PC-3 (cell line): ENCODE measurements at regions not wholly inside any gene's neighbourhood (a gene's known extent, or its start where the extent isn't known, plus 50 kb on each side); places are given as distances from the start of the nearest gene placed in this dataset.

ENCODE experiments used
- ATAC-seq: fragments of 200-7000 bp; cut with Tn5 transposase; 2 replicates; pipeline ENCODE4 v1.9.1; 2020; ENCODE audit warnings: mild to moderate bottlenecking, moderate library complexity
- BruUV-seq: library from RNA; stranded (reverse); fragments of 400-500 nt; replicated peaks from 2 replicates; lab custom pipeline; 2021; lab: Mats Ljungman, UMichigan
- CTCF ChIA-PET: fragments of 300-600 bp; sonication (Branson Sonifier 250); formaldehyde crosslinking; loops from one replicate; lab custom pipeline; 2022; ENCODE audit warnings: antibody characterized with exemption; lab: Charles Lee
- POLR2A ChIA-PET: fragments of 300-600 bp; sonication (Branson Sonifier 250); formaldehyde crosslinking; loops from one replicate; lab custom pipeline; 2022; ENCODE audit warnings: antibody characterized with exemption; ENCODE audit not compliant: unreplicated experiment; lab: Charles Lee
- DNase-seq: peaks from one replicate; pipeline ENCODE4 v3.0.0-alpha.2; 2015
- H2AFZ ChIP-seq: fragments of 300-600 bp; sonication (generic); 2 replicates; pipeline ENCODE4 v1.6.0; 2016; ENCODE audit warnings: antibody characterized with exemption, low read length
- H3F3A ChIP-seq: fragments of 300-600 bp; sonication (generic); one replicate; pipeline ENCODE4 v1.6.0; 2017; ENCODE audit warnings: antibody characterized with exemption, low read length, control low read depth, mild to moderate bottlenecking; ENCODE audit not compliant: unreplicated experiment
- H3K27ac ChIP-seq: fragments of 300-600 bp; sonication (generic); 2 replicates; pipeline ENCODE4 v1.5.1; 2016; ENCODE audit warnings: mild to moderate bottlenecking, low read length
- H3K27me3 ChIP-seq: fragments of 300-600 bp; sonication (generic); 2 replicates; pipeline ENCODE4 v1.6.1; 2016; ENCODE audit warnings: low read length, mixed read lengths
- H3K36me3 ChIP-seq: fragments of 300-600 bp; sonication (generic); 2 replicates; pipeline ENCODE4 v1.6.1; 2016; ENCODE audit warnings: low read depth, mixed run types, low read length, mixed read lengths
- H3K4me1 ChIP-seq: fragments of 300-600 bp; sonication (generic); 2 replicates; pipeline ENCODE4 v1.5.1; 2016; ENCODE audit warnings: low read length; ENCODE audit not compliant: insufficient read depth
- H3K4me2 ChIP-seq: fragments of 300-600 bp; sonication (generic); 2 replicates; pipeline ENCODE4 v1.6.0; 2016; ENCODE audit warnings: low read length
- H3K4me3 ChIP-seq: fragments of 300-600 bp; sonication (generic); 2 replicates; pipeline ENCODE4 v1.5.1; 2016; ENCODE audit warnings: mild to moderate bottlenecking, low read length, mixed read lengths
- H3K79me2 ChIP-seq: fragments of 300-600 bp; sonication (generic); 2 replicates; pipeline ENCODE4 v1.6.1; 2017; ENCODE audit warnings: low read length, mixed read lengths
- H3K9ac ChIP-seq: fragments of 300-600 bp; sonication (generic); 2 replicates; pipeline ENCODE4 v1.6.0; 2016; ENCODE audit warnings: mild to moderate bottlenecking, low read length
- H3K9me2 ChIP-seq: fragments of 300-600 bp; sonication (generic); replicated peaks from 2 replicates; pipeline ENCODE4 v1.6.1; 2016; ENCODE audit warnings: mixed run types, low read length, mixed read lengths
- H3K9me3 ChIP-seq: fragments of 300-600 bp; sonication (generic); 2 replicates; pipeline ENCODE4 v1.6.1; 2016; ENCODE audit warnings: low read length, mixed read lengths
- H4K20me1 ChIP-seq: fragments of 300-600 bp; sonication (generic); 2 replicates; pipeline ENCODE4 v1.6.1; 2016; ENCODE audit warnings: low read length, mixed read lengths
- CTCF ChIP-seq: fragments of 300-600 bp; sonication (generic); conservative IDR thresholded peaks from 2 replicates; pipeline ENCODE4 v1.5.1; 2017; ENCODE audit warnings: antibody characterized with exemption, low read depth, mild to moderate bottlenecking, low read length
- EZH2 ChIP-seq: fragments of 300-600 bp; sonication (generic); IDR thresholded peaks from one replicate; pipeline ENCODE4 v1.6.1; 2017; ENCODE audit warnings: antibody characterized with exemption, mild to moderate bottlenecking, low read length; ENCODE audit not compliant: unreplicated experiment
- EZH2phosphoT487 ChIP-seq: fragments of 300-600 bp; sonication (generic); IDR thresholded peaks from 2 replicates; pipeline ENCODE4 v1.6.1; 2018; ENCODE audit warnings: mild to moderate bottlenecking, antibody characterized with exemption, low read length, borderline replicate concordance
- intact Hi-C: fragments of 100-400 bp; cut with micrococcal nuclease; formaldehyde crosslinking; loops from 2 replicates; pipeline ENCODE4 v1.9.0; 2023

GRCh38 chr11:44452827-44453572, 112.5 kb upstream of the CD82 start:
- intact Hi-C loops: no loop called here
- Histone ChIP-seq H2AFZ (no peak overlapping the region), H3F3A (no peaks in the 10 kb centered on the region), H3K79me2 (no peaks in the 10 kb centered on the region), H3K27me3 (no peaks in the 10 kb centered on the region; the same call in 1 of the 2 replicates), H3K36me3 (no peaks in the 10 kb centered on the region), H4K20me1 (no peaks in the 10 kb centered on the region), H3K9me2 (no peaks in the 10 kb centered on the region), H3K27ac (no peak overlapping the region), H3K4me3 (no peak overlapping the region), H3K9me3 (no peaks in the 10 kb centered on the region), H3K4me1 (no peaks in the 10 kb centered on the region), H3K4me2 (no peak overlapping the region), H3K9ac (no peak overlapping the region)
- POLR2A ChIA-PET: no interaction called here
- CTCF ChIA-PET: no interaction called here
- no peak for ATAC-seq
- BruUV-seq: no TSS peak
- TF ChIP-seq EZH2phosphoT487 (no peak), CTCF (no peak), EZH2 (no peak)
- no peak for DNase-seq

GRCh38 chr11:44453871-44454270, 111.6 kb upstream of the CD82 start:
- H3K4me2 ChIP-seq: no peak overlapping the region
- H3K9me2 ChIP-seq: no peaks in the 10 kb centered on the region
- H3K9ac ChIP-seq: no peak overlapping the region
- no peaks in the 10 kb centered on the region for H3K79me2 ChIP-seq
- H4K20me1 ChIP-seq: no peaks in the 10 kb centered on the region
- no peaks in the 10 kb centered on the region for H3K36me3 ChIP-seq
- H3F3A ChIP-seq: no peaks in the 10 kb centered on the region
- intact Hi-C loops: no loop called here
- no peak overlapping the region for H3K4me3 ChIP-seq
- no peak overlapping the region for H3K27ac ChIP-seq
- ChIA-PET CTCF (no interaction called here), POLR2A (no interaction called here)
- H2AFZ ChIP-seq: no peak overlapping the region
- no peak for ATAC-seq
- H3K4me1 ChIP-seq: no peaks in the 10 kb centered on the region
- TF ChIP-seq EZH2phosphoT487 (no peak), EZH2 (no peak), CTCF (no peak)
- no peaks in the 10 kb centered on the region for H3K9me3 ChIP-seq
- H3K27me3 ChIP-seq: no peaks in the 10 kb centered on the region; the same call in 1 of the 2 replicates
- DNase-seq: no peak
- BruUV-seq: no TSS peak

GRCh38 chr11:44454666-44455065, 110.8 kb upstream of the CD82 start:
- ChIA-PET POLR2A (no interaction called here), CTCF (no interaction called here)
- H3F3A ChIP-seq: no peaks in the 10 kb centered on the region
- H3K27me3 ChIP-seq: no peaks in the 10 kb centered on the region
- no peak overlapping the region for H3K4me2 ChIP-seq
- H4K20me1 ChIP-seq: no peaks in the 10 kb centered on the region
- intact Hi-C loops: no loop called here
- no peaks in the 10 kb centered on the region for H3K4me1 ChIP-seq
- DNase-seq (no peak), ATAC-seq (no peak)
- no peaks in the 10 kb centered on the region for H3K36me3 ChIP-seq
- H3K4me3 ChIP-seq: no peak overlapping the region
- H2AFZ ChIP-seq: no peak overlapping the region
- H3K27ac ChIP-seq: no peak overlapping the region
- H3K9me3 ChIP-seq: no peaks in the 10 kb centered on the region
- BruUV-seq: no TSS peak
- H3K9ac ChIP-seq: no peak overlapping the region
- TF ChIP-seq EZH2phosphoT487 (no peak), CTCF (no peak), EZH2 (no peak)
- no peaks in the 10 kb centered on the region for H3K9me2 ChIP-seq
- H3K79me2 ChIP-seq: no peaks in the 10 kb centered on the region
